Upper lobe of right lung (tissue), 1 donor: ENCODE measurements at regions not wholly inside any gene's neighbourhood (a gene's known extent, or its start where the extent isn't known, plus 50 kb on each side); places are given as distances from the start of the nearest gene placed in this dataset.
A peak's percentile ranks its signal among the peaks of the same experiment; 100 is the strongest.

ENCODE experiments used
- ATAC-seq: fragments of 200-7000 bp; cut with Tn5 transposase; one replicate; pipeline ENCODE4 v1.9.1; 2020; ENCODE audit warnings: mild to moderate bottlenecking, moderate library complexity
- DNase-seq: peaks from one replicate; pipeline ENCODE4 v3.0.0-alpha.2; 2020
- H3K27ac ChIP-seq: fragments of 200-600 bp; one replicate; pipeline ENCODE4 v1.8.0; 2022
- H3K27me3 ChIP-seq: fragments of 200-600 bp; one replicate; pipeline ENCODE4 v1.8.0; 2022; ENCODE audit warnings: mild to moderate bottlenecking
- H3K36me3 ChIP-seq: fragments of 200-600 bp; one replicate; pipeline ENCODE4 v1.8.0; 2022
- H3K4me1 ChIP-seq: fragments of 200-600 bp; one replicate; pipeline ENCODE4 v1.8.0; 2022
- H3K4me3 ChIP-seq: fragments of 200-600 bp; one replicate; pipeline ENCODE4 v1.8.0; 2022; ENCODE audit warnings: mild to moderate bottlenecking
- H3K9me3 ChIP-seq: fragments of 200-600 bp; one replicate; pipeline ENCODE4 v1.8.0; 2022
- intact Hi-C: fragments of 100-400 bp; cut with DNase I; formaldehyde crosslinking; loops from one replicate; pipeline ENCODE4 v1.11.0; 2022
- TF ChIP-seq, protein P1 (sequence below): fragments of 200-600 bp; IDR thresholded peaks from one replicate; pipeline ENCODE4 v1.8.0; 2022; ENCODE audit warnings: antibody characterized with exemption
- donor health status: DM: no; HTN: yes; CAD: no; lungs with severe emphysema.

DNA sequence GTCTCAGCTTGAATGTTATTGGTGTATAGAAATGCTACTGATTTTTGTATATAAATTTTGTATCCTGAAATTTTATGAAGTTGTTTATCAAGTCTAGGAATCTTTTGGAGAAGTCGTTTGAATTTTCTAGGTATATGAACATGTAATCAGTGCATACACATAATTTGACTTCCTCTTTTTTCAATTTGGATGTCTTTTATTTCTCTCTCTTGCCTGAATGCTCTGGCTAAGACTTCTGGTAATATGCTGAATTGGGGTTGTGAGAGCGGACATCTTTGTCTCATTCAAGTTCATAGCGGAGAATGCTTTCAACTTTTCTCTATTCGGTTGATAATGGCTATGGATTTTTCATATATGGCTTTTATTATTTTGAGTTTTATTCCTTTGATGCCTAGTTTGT lies 100.9 kb upstream of the MCTP2 start:
- no peaks in the 10 kb centered on the region for H3K27me3 ChIP-seq
- H3K4me1 ChIP-seq = no peaks in the 10 kb centered on the region
- H3K4me3 ChIP-seq = no peak overlapping the region
- intact Hi-C loops = no loop called here
- DNase-seq (no peak), ATAC-seq (no peak)
- H3K36me3 ChIP-seq = no peaks in the 10 kb centered on the region
- H3K9me3 ChIP-seq = no peaks in the 10 kb centered on the region
- no peak overlapping the region for H3K27ac ChIP-seq
- TF ChIP-seq, protein P1, sequence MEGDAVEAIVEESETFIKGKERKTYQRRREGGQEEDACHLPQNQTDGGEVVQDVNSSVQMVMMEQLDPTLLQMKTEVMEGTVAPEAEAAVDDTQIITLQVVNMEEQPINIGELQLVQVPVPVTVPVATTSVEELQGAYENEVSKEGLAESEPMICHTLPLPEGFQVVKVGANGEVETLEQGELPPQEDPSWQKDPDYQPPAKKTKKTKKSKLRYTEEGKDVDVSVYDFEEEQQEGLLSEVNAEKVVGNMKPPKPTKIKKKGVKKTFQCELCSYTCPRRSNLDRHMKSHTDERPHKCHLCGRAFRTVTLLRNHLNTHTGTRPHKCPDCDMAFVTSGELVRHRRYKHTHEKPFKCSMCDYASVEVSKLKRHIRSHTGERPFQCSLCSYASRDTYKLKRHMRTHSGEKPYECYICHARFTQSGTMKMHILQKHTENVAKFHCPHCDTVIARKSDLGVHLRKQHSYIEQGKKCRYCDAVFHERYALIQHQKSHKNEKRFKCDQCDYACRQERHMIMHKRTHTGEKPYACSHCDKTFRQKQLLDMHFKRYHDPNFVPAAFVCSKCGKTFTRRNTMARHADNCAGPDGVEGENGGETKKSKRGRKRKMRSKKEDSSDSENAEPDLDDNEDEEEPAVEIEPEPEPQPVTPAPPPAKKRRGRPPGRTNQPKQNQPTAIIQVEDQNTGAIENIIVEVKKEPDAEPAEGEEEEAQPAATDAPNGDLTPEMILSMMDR = no peak

DNA sequence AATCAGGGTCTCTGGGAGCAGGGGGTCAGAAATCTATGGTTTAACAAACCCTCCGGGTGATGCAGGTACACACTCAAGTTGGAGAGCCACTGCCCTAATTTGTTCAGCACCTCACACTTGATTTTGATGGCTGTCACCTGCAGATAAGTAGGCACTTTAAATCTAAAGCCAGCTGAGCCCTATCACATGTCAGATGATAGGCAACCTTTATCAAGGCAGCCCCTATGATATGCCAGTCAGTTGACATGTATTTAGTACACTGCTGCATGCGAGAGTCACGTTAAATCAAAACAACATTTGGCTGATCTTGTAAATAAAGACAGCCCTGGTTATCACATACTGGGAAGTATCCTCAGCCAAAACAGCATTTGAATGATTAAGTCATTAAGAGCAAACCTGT lies 104.4 kb upstream of the MCTP2 start:
- TF ChIP-seq, protein P1 = no peak
- H3K4me3 ChIP-seq = no peak overlapping the region
- H3K9me3 ChIP-seq = no peaks in the 10 kb centered on the region
- H3K4me1 ChIP-seq = no peaks in the 10 kb centered on the region
- no peaks in the 10 kb centered on the region for H3K36me3 ChIP-seq
- no peaks in the 10 kb centered on the region for H3K27me3 ChIP-seq
- intact Hi-C loops = no loop called here
- DNase-seq (no peak), ATAC-seq (no peak)
- H3K27ac ChIP-seq = no peak overlapping the region

DNA sequence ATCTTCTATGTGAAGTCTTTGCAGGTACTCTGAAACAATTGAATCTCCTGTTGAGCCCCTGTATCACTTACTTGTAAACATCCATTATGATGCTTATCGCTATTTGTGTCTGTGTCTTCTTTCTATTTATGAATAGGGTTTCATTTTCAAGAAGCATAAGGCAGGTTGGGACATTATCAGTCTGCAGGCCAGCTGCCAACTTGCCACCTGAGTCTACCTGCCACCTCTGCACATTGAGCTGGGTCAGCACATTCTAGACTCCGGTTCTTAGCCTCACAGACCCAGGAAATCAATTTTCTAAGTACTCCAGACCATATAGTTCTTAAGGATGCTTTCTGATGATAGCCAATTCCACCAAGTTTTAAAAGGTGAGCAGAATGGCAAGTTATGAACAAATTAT lies 105.7 kb upstream of the MCTP2 start:
- Histone ChIP-seq H3K9me3 (no peaks in the 10 kb centered on the region), H3K4me3 (no peak overlapping the region), H3K27me3 (no peaks in the 10 kb centered on the region), H3K36me3 (no peaks in the 10 kb centered on the region), H3K4me1 (no peaks in the 10 kb centered on the region), H3K27ac (no peak overlapping the region)
- ATAC-seq (no peak), DNase-seq (no peak)
- intact Hi-C loops = no loop called here
- TF ChIP-seq, protein P1 = no peak

DNA sequence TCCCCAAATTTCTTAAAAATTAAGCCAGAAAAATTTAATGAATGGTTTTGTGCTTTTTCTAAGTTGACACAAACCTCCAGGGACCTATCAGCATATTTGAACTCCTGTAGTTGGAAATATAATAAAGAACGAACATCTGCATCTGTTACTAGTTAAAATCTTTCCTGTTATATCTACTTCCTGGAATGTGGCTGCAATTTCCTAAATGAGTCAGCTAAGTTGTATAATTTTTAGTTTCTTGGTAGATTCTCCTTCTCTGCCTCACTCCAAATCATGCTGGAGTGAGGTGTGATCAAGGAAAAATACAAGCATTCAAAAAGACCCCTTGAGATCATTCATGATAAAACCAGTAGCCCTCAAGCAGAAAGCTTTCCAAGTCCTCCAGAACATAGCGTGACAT lies 106.2 kb upstream of the MCTP2 start:
- H3K9me3 ChIP-seq = no peaks in the 10 kb centered on the region
- H3K4me1 ChIP-seq = no peaks in the 10 kb centered on the region
- H3K36me3 ChIP-seq = no peaks in the 10 kb centered on the region
- no peak for DNase-seq
- H3K4me3 ChIP-seq = no peak overlapping the region
- H3K27ac ChIP-seq = no peak overlapping the region
- no peaks in the 10 kb centered on the region for H3K27me3 ChIP-seq
- TF ChIP-seq, protein P1 = no peak
- intact Hi-C loops = no loop called here
- no peak for ATAC-seq

GRCh38 chr15:94122516-94122915 lies 108.8 kb upstream of the MCTP2 start:
- DNase-seq = no peak
- TF ChIP-seq, protein P1 = no peak
- ATAC-seq = no peak
- H3K4me1 ChIP-seq = no peaks in the 10 kb centered on the region
- H3K27me3 ChIP-seq = no peaks in the 10 kb centered on the region
- intact Hi-C loops = no loop called here
- H3K27ac ChIP-seq = no peak overlapping the region
- H3K4me3 ChIP-seq = no peak overlapping the region
- H3K36me3 ChIP-seq = no peaks in the 10 kb centered on the region
- H3K9me3 ChIP-seq = no peaks in the 10 kb centered on the region

- no peaks in the 10 kb centered on the region for H3K4me1 ChIP-seq
- no peak for DNase-seq
- no peaks in the 10 kb centered on the region for H3K9me3 ChIP-seq
- H3K4me3 ChIP-seq = no peak overlapping the region
- no peaks in the 10 kb centered on the region for H3K27me3 ChIP-seq
- no peak overlapping the region for H3K27ac ChIP-seq
- ATAC-seq = peak; percentile 99
- TF ChIP-seq, protein P1 = peak; percentile 87
- no peaks in the 10 kb centered on the region for H3K36me3 ChIP-seq
- intact Hi-C loops = no loop called here
Observed at GRCh38 chr15:94119923-94120775, 111.2 kb upstream of the MCTP2 start.
